H7 (cell line): ENCODE measurements at regions not wholly inside any gene's neighbourhood (a gene's known extent, or its start where the extent isn't known, plus 50 kb on each side); places are given as distances from the start of the nearest gene placed in this dataset.
A peak's percentile ranks its signal among the peaks of the same experiment; 100 is the strongest.
"Not testable (repeated sequence)": the region's sequence is repeated elsewhere in the genome, so short reads cannot be mapped to it uniquely, and the experiment has no call there.

Experiments used
- DNase-seq: peaks from one replicate; pipeline ENCODE4 v3.0.0; 2012
- H3K27me3 ChIP-seq: 2 replicates; pipeline ENCODE4 v1.6.0; 2011; ENCODE audit warnings: mild to moderate bottlenecking, low read length; ENCODE audit not compliant: control insufficient read depth, insufficient read depth
- H3K36me3 ChIP-seq: replicated peaks from 2 replicates; pipeline ENCODE4 v1.5.1; 2011; ENCODE audit warnings: low read length; ENCODE audit not compliant: control insufficient read depth, insufficient read depth
- H3K4me3 ChIP-seq: 2 replicates; pipeline ENCODE4 v1.5.1; 2011; ENCODE audit warnings: low read depth, mild to moderate bottlenecking, control low read depth, low read length, moderate library complexity; ENCODE audit not compliant: insufficient read depth

GRCh38 chr5:53275666-53276065 lies 166.1 kb upstream of the MOCS2 start:
- DNase-seq, result no peak
- H3K36me3 ChIP-seq, result no peaks in the 10 kb centered on the region
- H3K27me3 ChIP-seq, result no peaks in the 10 kb centered on the region
- no peak overlapping the region for H3K4me3 ChIP-seq

GRCh38 chr5:53276825-53277224 lies 167.3 kb upstream of the MOCS2 start:
- no peaks in the 10 kb centered on the region for H3K36me3 ChIP-seq
- no peak for DNase-seq

GRCh38 chr5:53277491-53277890 lies 167.9 kb upstream of the MOCS2 start:
- no peak for DNase-seq
- no peak overlapping the region for H3K4me3 ChIP-seq
- no peaks in the 10 kb centered on the region for H3K27me3 ChIP-seq
- H3K36me3 ChIP-seq, result no peaks in the 10 kb centered on the region

More at GRCh38 chr5:53276825-53277224, 167.3 kb upstream of the MOCS2 start:
- Histone ChIP-seq H3K4me3 (no peak overlapping the region), H3K27me3 (no peaks in the 10 kb centered on the region)

GRCh38 chr5:53287573-53287972 lies 178.0 kb upstream of the MOCS2 start:
- Histone ChIP-seq H3K4me3 (no peak overlapping the region), H3K27me3 (no peaks in the 10 kb centered on the region), H3K36me3 (no peaks in the 10 kb centered on the region)
- no peak for DNase-seq

DNA sequence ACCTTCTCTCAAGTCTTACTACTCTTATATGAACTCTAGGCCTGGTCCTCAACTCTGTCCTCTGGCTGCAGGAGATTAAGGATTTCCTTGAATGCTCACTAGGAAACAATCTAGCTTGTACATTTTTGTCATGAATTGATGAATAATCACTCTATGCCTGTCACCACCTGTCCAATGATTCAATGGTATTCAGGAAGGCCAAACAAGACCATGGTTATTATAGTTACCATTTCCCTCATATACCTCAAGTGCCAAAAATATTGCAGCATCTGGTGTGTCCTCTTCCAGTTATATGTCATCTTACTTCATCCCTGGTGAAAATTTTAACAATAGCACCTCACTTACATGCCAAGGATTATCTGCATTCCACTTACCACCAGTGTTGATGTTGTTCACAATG lies 179.0 kb upstream of the MOCS2 start:
- H3K4me3 ChIP-seq, result no peak overlapping the region

DNA sequence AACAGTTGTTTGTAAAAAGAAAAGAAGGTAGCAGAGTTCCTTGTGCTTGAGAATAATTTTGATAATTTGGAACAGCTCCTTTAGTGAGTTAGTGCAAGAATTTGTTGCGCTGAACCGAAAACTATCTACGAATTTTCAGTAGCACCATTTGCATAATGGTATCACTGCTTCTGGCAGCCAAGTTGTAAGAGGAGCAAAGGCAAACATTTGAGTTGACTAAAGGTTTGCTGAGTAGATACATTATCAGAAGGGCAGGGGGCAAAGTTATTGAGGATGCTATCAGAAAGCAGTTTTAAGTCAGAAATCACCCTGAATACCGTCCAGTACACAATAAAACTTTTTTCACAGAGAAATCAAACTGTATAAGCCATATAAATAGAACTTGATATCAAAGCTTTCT lies 181.5 kb upstream of the MOCS2 start:
- no peaks in the 10 kb centered on the region for H3K36me3 ChIP-seq
- no peak overlapping the region for H3K4me3 ChIP-seq
- H3K27me3 ChIP-seq, result no peaks in the 10 kb centered on the region
- no peak for DNase-seq

More for the DNA sequence above, 179.0 kb upstream of the MOCS2 start:
- DNase-seq, result no peak
- Histone ChIP-seq H3K36me3 (no peaks in the 10 kb centered on the region), H3K27me3 (no peaks in the 10 kb centered on the region)

DNA sequence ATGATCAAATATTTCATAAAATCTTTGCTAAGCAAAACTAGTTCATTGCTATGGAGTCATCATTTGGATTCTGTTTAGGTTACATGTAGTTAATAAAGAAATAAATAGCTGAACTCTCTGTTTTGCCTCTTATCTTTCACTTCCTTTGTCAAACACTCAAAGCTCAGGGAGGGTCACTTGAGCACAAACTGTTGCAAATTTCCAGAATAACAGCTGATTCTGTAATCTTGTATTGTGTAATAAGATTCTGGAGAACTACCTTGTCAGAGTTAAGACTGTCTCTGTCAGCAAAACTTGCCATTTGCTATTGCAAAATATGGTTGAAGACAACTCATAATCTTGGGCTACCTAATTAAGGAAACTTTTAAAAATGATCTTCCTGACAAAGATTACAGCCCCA lies 182.0 kb upstream of the MOCS2 start:
- Histone ChIP-seq H3K4me3 (no peak overlapping the region), H3K36me3 (no peaks in the 10 kb centered on the region), H3K27me3 (no peaks in the 10 kb centered on the region)
- no peak for DNase-seq

GRCh38 chr5:53298841-53299240 lies 181.6 kb upstream of the FST start:
- Histone ChIP-seq H3K4me3 (no peak overlapping the region), H3K27me3 (no peaks in the 10 kb centered on the region), H3K36me3 (no peaks in the 10 kb centered on the region)
- DNase-seq, result no peak

DNA sequence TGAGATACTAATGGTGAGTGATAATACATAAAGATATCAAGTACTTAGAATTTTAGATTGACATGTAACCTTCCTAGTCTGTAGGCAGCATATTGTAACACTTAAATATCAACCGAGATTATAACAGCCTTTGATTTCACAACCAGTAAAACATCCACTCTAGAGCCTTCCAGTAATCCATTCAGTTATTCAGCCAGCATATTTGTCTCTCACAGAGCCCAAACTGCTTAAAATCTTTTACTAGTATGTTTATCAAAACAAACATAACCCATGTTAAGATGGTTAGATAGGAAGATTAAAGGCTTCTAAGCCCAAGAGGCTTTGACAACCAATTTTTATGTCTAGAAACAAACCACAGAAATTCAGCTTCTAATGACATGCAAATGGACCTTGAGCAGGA lies 177.9 kb upstream of the FST start:
- H3K27me3 ChIP-seq, result no peaks in the 10 kb centered on the region
- no peaks in the 10 kb centered on the region for H3K36me3 ChIP-seq
- DNase-seq, result no peak
- H3K4me3 ChIP-seq, result no peak overlapping the region

- Histone ChIP-seq H3K4me3 (no peak overlapping the region), H3K36me3 (no peaks in the 10 kb centered on the region), H3K27me3 (no peaks in the 10 kb centered on the region)
- DNase-seq, result no peak
Measured at GRCh38 chr5:53303105-53303504, 177.3 kb upstream of the FST start.

DNA sequence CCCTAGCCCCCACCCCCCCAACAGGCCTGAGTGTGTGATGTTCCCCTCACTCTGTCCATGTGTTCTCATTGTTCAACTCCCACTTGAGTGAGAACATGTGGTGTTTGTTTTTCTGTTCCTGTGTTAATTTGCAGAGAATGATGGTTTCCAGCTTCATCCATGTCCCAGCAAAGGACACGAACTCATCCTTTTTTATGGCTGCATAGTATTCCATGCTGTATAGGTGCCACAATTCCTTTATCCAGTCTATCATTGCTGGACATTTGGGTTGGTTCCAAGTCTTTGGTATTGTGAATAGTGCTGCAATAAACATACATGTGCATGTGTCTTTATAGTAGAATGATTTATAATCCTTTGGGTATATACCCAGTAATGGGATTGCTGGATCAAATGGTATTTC lies 175.1 kb upstream of the FST start:
- H3K4me3 ChIP-seq, H3K27me3 ChIP-seq, DNase-seq, H3K36me3 ChIP-seq: not testable (repeated sequence)

DNA sequence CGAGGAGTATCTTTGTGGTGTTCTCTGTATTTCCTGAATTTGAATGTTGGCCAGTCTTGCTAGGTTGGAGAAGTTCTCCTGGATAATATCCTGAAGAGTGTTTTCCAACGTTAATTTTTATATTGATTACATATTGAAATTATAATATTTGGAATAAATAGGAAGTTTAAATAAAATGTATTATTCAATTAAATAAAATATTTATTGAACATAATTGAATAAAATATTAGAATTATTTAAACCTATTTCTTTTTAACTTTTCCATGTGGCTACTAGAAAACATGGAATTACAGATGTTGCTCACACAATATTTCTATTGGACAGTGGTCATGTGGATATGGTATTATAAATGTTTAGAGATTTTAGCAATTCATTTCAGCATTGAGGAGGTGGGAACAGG lies 170.8 kb upstream of the FST start:
- Histone ChIP-seq H3K27me3 (no peaks in the 10 kb centered on the region), H3K36me3 (no peaks in the 10 kb centered on the region)
- no peak for DNase-seq

GRCh38 chr5:53311681-53312080 lies 168.7 kb upstream of the FST start:
- Histone ChIP-seq H3K27me3 (no peaks in the 10 kb centered on the region), H3K36me3 (no peaks in the 10 kb centered on the region), H3K4me3 (no peak overlapping the region)
- DNase-seq, result no peak

More for the DNA sequence above, 170.8 kb upstream of the FST start:
- no peak overlapping the region for H3K4me3 ChIP-seq

DNA sequence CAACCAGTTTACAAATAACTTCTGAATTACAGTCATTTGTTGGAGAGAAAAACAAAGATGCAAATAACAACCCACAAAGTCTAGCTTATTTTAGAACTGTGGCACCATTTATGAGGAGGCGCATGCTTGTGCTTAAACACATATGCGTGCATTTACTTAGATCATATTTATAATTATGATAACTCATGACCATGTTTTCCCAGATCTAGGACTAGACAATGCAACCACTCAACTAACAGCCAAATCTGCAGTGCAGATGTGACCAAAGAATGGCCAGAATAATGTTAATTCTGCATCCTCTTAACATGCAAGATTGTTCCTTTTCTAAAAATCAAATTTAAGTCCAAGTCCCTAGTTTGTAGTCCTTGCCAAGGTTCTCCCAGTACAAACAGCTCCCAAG lies 167.3 kb upstream of the FST start:
- Histone ChIP-seq H3K4me3 (no peak overlapping the region), H3K36me3 (no peaks in the 10 kb centered on the region), H3K27me3 (no peaks in the 10 kb centered on the region)
- no peak for DNase-seq

GRCh38 chr5:53318303-53318702 lies 162.1 kb upstream of the FST start:
- DNase-seq, result peak; percentile 2
- no peaks in the 10 kb centered on the region for H3K36me3 ChIP-seq
- no peak overlapping the region for H3K4me3 ChIP-seq
- no peaks in the 10 kb centered on the region for H3K27me3 ChIP-seq

DNA sequence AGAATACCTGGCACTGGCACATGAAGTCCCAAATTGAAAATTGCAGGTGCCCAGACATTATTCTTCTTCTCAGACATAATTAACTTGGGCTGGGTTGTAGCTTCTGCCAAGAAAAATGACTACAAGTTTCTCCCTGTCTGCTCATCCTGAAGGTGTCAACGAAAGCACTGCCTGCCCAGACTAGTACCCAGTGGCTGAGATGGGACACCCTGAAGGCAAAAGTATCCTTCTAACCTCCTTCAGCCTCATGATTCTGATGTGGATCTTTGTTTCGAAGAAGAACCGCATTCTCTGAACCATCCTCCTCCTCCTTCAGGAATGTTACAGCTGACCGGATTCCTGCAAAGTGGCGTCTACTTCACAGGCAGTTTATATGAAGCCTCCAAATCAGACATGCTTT lies 161.1 kb upstream of the FST start:
- H3K36me3 ChIP-seq, result no peaks in the 10 kb centered on the region
- no peak for DNase-seq
- no peaks in the 10 kb centered on the region for H3K27me3 ChIP-seq
- H3K4me3 ChIP-seq, result no peak overlapping the region
